HEK293 (cell line): ENCODE measurements at regions not wholly inside any gene's neighbourhood (a gene's known extent, or its start where the extent isn't known, plus 50 kb on each side); places are given as distances from the start of the nearest gene placed in this dataset.

Experiments
- CTCF ChIA-PET: fragments of 350-600 bp; formaldehyde crosslinking; extraction: SDS; loops from one replicate; lab custom pipeline; 2021; ENCODE audit warnings: antibody characterized with exemption; lab: Yijun Ruan, JAX
- POLR2A ChIA-PET: fragments of 300-600 bp; formaldehyde crosslinking; extraction: SDS; loops from one replicate; lab custom pipeline; 2020; ENCODE audit warnings: antibody characterized with exemption, inconsistent platforms; lab: Yijun Ruan, JAX
- H3K27ac ChIP-seq: fragments of 200-500 bp; sonication (Bioruptor generic); 2 replicates; pipeline ENCODE4 v1.5.1; 2014; ENCODE audit warnings: low read depth, low read length, control low read depth, inconsistent platforms; ENCODE audit errors: extremely low read depth
- H3K36me3 ChIP-seq, 2 experiments: fragments of 200-500 bp in 1 of 2; sonication (Bioruptor generic) in 1 of 2; 1 replicate in 1 of 2; 2 replicates in 1 of 2; pipeline ENCODE4 v1.5.1; 2014 to 2017; ENCODE audit warnings: inconsistent platforms in 2 of 2, low read length in 2 of 2; ENCODE audit not compliant: control insufficient read depth in 2 of 2, insufficient read depth in 1 of 2
- H3K4me1 ChIP-seq: fragments of 200-500 bp; sonication (Bioruptor generic); 2 replicates; pipeline ENCODE4 v1.5.1; 2014; ENCODE audit warnings: mild to moderate bottlenecking, low read length, inconsistent platforms; ENCODE audit not compliant: control insufficient read depth, insufficient read depth
- H3K4me3 ChIP-seq: 2 replicates; pipeline ENCODE4 v1.5.1; 2011; ENCODE audit warnings: low read depth, mild to moderate bottlenecking, control low read depth, low read length, moderate library complexity
- H3K9me3 ChIP-seq: fragments of 200-500 bp; sonication (Bioruptor generic); 2 replicates; pipeline ENCODE4 v1.5.1; 2014; ENCODE audit warnings: low read depth, low read length, inconsistent platforms; ENCODE audit not compliant: control insufficient read depth, insufficient read depth
- HOXC10 ChIP-seq: sonication (generic); formaldehyde crosslinking; IDR thresholded peaks from 2 replicates; pipeline ENCODE4 v1.8.1; 2023; ENCODE audit warnings: mild to moderate bottlenecking, missing genetic modification reagents
- KLF10 ChIP-seq: fragments of 450-650 bp; IDR thresholded peaks from 2 replicates; pipeline ENCODE4 v1.5.1; 2018; ENCODE audit warnings: missing biosample characterization, mild to moderate bottlenecking, missing genetic modification characterization
- MZF1 ChIP-seq: fragments of 450-650 bp; formaldehyde crosslinking; IDR thresholded peaks from 2 replicates; pipeline ENCODE4 v1.5.1; 2017; ENCODE audit warnings: missing biosample characterization, missing genetic modification characterization, borderline replicate concordance
- PRDM1 ChIP-seq: fragments of 450-650 bp; formaldehyde crosslinking; IDR thresholded peaks from 2 replicates; pipeline ENCODE4; 2016; ENCODE audit warnings: missing biosample characterization, missing genetic modification characterization
- TCF7L2 ChIP-seq: IDR thresholded peaks from 2 replicates; pipeline ENCODE4 v1.6.1; 2011; ENCODE audit warnings: low read depth, mild to moderate bottlenecking, inconsistent platforms, low read length, moderate library complexity, borderline replicate concordance
- ZNF133 ChIP-seq: fragments of 450-650 bp; formaldehyde crosslinking; IDR thresholded peaks from 2 replicates; pipeline ENCODE4 v1.5.1; 2016; ENCODE audit warnings: missing biosample characterization, missing genetic modification characterization
- ZNF146 ChIP-seq: fragments of 450-650 bp; formaldehyde crosslinking; IDR thresholded peaks from 2 replicates; pipeline ENCODE4 v1.5.1; 2016; ENCODE audit warnings: missing biosample characterization, missing genetic modification characterization
- ZNF16 ChIP-seq: fragments of 450-650 bp; formaldehyde crosslinking; IDR thresholded peaks from 2 replicates; pipeline ENCODE4 v1.5.1; 2016; ENCODE audit warnings: low read depth, missing biosample characterization, missing genetic modification characterization
- ZNF174 ChIP-seq: fragments of 450-650 bp; formaldehyde crosslinking; IDR thresholded peaks from 2 replicates; pipeline ENCODE4 v1.5.0; 2017; ENCODE audit warnings: missing biosample characterization, mild to moderate bottlenecking, missing genetic modification characterization
- ZNF266 ChIP-seq: fragments of 450-650 bp; formaldehyde crosslinking; IDR thresholded peaks from 2 replicates; pipeline ENCODE4 v1.5.1; 2016; ENCODE audit warnings: missing biosample characterization, missing genetic modification characterization, low read depth
- ZNF366 ChIP-seq: fragments of 450-650 bp; formaldehyde crosslinking; conservative IDR thresholded peaks from 2 replicates; pipeline ENCODE4 v1.5.1; 2016; ENCODE audit warnings: missing biosample characterization, missing genetic modification characterization
- ZNF48 ChIP-seq: fragments of 450-650 bp; formaldehyde crosslinking; IDR thresholded peaks from 2 replicates; pipeline ENCODE4 v1.5.1; 2016; ENCODE audit warnings: missing biosample characterization, missing genetic modification characterization
- ZNF530 ChIP-seq: fragments of 450-650 bp; formaldehyde crosslinking; IDR thresholded peaks from 2 replicates; pipeline ENCODE4 v1.5.1; 2016; ENCODE audit warnings: low read depth, missing biosample characterization, missing genetic modification characterization
- ZNF624 ChIP-seq: fragments of 450-650 bp; formaldehyde crosslinking; IDR thresholded peaks from 2 replicates; pipeline ENCODE4 v1.5.1; 2017; ENCODE audit warnings: missing biosample characterization, missing genetic modification characterization
- ZNF626 ChIP-seq: fragments of 450-650 bp; sonication (Bioruptor Pico); formaldehyde crosslinking; IDR thresholded peaks from 2 replicates; pipeline ENCODE4 v1.5.1; 2018; ENCODE audit warnings: missing biosample characterization, missing genetic modification characterization, inconsistent platforms
- ZNF677 ChIP-seq: fragments of 450-650 bp; IDR thresholded peaks from 2 replicates; pipeline ENCODE4 v1.5.0; 2018; ENCODE audit warnings: missing biosample characterization, mild to moderate bottlenecking, missing genetic modification characterization, moderate library complexity
- ZNF707 ChIP-seq: fragments of 450-650 bp; formaldehyde crosslinking; IDR thresholded peaks from 2 replicates; pipeline ENCODE4 v1.5.1; 2016; ENCODE audit warnings: missing biosample characterization, missing genetic modification characterization
- TF ChIP-seq, protein P1 (sequence below): fragments of 450-650 bp; formaldehyde crosslinking; conservative IDR thresholded peaks from 2 replicates; pipeline ENCODE4 v1.5.1; 2016; ENCODE audit warnings: low read depth, missing biosample characterization, missing genetic modification characterization
- TF ChIP-seq, protein P2 (sequence below): fragments of 450-650 bp; formaldehyde crosslinking; IDR thresholded peaks from 2 replicates; pipeline ENCODE4; 2016; ENCODE audit warnings: missing biosample characterization, missing genetic modification characterization
- TF ChIP-seq, protein P3 (sequence below): fragments of 450-650 bp; formaldehyde crosslinking; IDR thresholded peaks from 2 replicates; pipeline ENCODE4 v1.5.1; 2016; ENCODE audit warnings: missing biosample characterization, missing genetic modification characterization, borderline replicate concordance

DNA sequence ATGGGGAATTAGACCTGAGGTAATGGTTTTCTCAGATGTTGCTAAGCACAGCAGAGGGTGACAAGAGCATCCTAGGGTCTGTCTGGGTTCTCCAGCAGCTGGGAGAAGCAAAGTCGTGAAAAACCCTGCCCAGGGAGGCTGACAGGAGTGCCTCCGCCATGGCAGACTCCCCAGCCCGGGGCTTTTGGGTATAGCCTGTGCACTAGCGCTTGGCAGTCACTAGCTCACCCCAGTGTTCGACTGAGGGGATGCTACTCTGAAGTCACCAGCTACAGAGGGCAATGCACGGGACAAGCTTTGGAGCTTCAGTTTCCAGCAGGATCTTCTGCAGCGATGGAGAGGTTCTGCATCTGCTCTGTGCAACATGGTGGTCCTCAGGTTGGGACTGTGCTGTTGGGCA lies 87.5 kb downstream of the ING1 start:
- no peaks in the 10 kb centered on the region for H3K4me1 ChIP-seq
- no peak overlapping the region for H3K27ac ChIP-seq
- H3K9me3 ChIP-seq: no peaks in the 10 kb centered on the region
- H3K4me3 ChIP-seq: no peak overlapping the region
- CTCF ChIA-PET: interaction anchor here (0.6 to 0.9 kb wide), 3 partner anchors 14 to 411 kb away, joined by 3 to 4 read pairs (median 3); no protein-coding TSS in a partner anchor
- no peak for TF ChIP-seq ZNF530 (tag by site-specific recombination)
- TF ChIP-seq ZNF707 (tag by site-specific recombination): no peak
- no peak for TF ChIP-seq PRDM1
- no peak for TF ChIP-seq ZNF174 (tag by site-specific recombination)
- no peaks in the 10 kb centered on the region for H3K36me3 ChIP-seq
- POLR2A ChIA-PET: interaction anchor here (1.0 kb wide), 1 partner anchor 89 kb away, joined by 3 read pairs; no protein-coding TSS in a partner anchor

DNA sequence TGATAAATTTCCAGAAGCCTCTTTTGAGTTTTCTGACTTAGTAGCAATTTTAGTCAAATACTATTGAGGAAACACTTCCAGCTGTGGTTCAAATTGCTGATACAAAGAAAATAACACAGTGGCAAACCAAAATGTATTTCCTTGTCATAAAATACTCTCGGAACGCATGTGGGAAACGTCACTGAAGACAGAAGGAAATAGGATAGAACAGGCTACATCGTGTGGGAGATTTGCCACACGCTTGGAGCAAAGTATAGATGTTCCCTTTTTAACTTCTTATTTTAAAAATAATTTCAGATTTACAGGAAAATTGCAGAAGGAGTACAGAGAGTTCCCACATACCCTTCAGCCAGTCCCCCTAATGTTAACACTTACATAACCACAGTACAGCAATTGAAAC lies 88.8 kb downstream of the ING1 start:
- TF ChIP-seq ZNF626 (tag by site-specific recombination) (no peak), MZF1 (no peak), TCF7L2 (no peak), KLF10 (tag by site-specific recombination) (no peak), ZNF266 (tag by site-specific recombination) (no peak)
- TF ChIP-seq, protein P1, sequence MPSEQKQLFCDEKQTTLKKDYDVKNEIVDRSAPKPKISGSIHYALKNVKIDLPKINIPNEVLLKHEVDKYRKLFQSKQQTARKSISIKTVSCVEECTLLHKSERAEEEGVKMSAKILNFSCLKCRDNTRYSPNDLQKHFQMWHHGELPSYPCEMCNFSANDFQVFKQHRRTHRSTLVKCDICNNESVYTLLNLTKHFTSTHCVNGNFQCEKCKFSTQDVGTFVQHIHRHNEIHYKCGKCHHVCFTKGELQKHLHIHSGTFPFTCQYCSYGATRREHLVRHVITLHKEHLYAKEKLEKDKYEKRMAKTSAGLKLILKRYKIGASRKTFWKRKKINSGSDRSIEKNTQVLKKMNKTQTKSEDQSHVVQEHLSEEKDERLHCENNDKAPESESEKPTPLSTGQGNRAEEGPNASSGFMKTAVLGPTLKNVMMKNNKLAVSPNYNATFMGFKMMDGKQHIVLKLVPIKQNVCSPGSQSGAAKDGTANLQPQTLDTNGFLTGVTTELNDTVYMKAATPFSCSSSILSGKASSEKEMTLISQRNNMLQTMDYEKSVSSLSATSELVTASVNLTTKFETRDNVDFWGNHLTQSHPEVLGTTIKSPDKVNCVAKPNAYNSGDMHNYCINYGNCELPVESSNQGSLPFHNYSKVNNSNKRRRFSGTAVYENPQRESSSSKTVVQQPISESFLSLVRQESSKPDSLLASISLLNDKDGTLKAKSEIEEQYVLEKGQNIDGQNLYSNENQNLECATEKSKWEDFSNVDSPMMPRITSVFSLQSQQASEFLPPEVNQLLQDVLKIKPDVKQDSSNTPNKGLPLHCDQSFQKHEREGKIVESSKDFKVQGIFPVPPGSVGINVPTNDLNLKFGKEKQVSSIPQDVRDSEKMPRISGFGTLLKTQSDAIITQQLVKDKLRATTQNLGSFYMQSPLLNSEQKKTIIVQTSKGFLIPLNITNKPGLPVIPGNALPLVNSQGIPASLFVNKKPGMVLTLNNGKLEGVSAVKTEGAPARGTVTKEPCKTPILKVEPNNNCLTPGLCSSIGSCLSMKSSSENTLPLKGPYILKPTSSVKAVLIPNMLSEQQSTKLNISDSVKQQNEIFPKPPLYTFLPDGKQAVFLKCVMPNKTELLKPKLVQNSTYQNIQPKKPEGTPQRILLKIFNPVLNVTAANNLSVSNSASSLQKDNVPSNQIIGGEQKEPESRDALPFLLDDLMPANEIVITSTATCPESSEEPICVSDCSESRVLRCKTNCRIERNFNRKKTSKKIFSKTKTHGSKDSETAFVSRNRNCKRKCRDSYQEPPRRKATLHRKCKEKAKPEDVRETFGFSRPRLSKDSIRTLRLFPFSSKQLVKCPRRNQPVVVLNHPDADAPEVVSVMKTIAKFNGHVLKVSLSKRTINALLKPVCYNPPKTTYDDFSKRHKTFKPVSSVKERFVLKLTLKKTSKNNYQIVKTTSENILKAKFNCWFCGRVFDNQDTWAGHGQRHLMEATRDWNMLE: no peak
- no peaks in the 10 kb centered on the region for H3K9me3 ChIP-seq
- CTCF ChIA-PET: no interaction called here
- H3K27ac ChIP-seq: no peak overlapping the region
- no peaks in the 10 kb centered on the region for H3K36me3 ChIP-seq
- POLR2A ChIA-PET: no interaction called here
- no peak overlapping the region for H3K4me3 ChIP-seq
- no peaks in the 10 kb centered on the region for H3K4me1 ChIP-seq

DNA sequence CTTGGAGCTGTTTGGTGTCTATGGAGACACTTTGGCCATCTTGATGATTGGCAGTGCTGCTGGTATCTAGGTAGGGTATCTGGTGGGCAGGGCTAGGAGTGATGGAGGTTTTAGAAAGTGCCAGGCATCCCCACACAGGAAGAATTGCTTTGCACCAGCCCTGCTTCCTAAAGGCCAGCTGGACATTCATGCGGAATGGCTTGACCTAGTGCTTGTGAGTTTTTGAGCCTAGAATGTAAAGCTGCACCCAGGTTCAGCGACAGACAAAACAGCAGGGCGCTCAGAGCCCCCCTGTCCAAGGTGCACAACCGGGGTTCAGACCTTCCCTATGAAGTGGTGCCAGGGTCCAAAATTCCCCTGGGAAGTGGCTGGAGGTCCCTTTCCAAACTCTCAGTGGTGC lies 93.1 kb downstream of the ING1 start:
- H3K9me3 ChIP-seq: no peaks in the 10 kb centered on the region
- H3K27ac ChIP-seq: no peak overlapping the region
- POLR2A ChIA-PET: no interaction called here
- CTCF ChIA-PET: interaction anchor here (0.6 to 0.9 kb wide), 2 partner anchors 12 to 351 kb away, joined by 3 to 5 read pairs; no protein-coding TSS in a partner anchor
- no peaks in the 10 kb centered on the region for H3K4me1 ChIP-seq
- no peak for TF ChIP-seq HOXC10 (CRISPR knock-in tag)
- no peak for TF ChIP-seq ZNF366 (tag by site-specific recombination)
- TF ChIP-seq, all 188 proteins: peak for 0
- no peaks in the 10 kb centered on the region for H3K36me3 ChIP-seq
- H3K4me3 ChIP-seq: no peak overlapping the region

DNA sequence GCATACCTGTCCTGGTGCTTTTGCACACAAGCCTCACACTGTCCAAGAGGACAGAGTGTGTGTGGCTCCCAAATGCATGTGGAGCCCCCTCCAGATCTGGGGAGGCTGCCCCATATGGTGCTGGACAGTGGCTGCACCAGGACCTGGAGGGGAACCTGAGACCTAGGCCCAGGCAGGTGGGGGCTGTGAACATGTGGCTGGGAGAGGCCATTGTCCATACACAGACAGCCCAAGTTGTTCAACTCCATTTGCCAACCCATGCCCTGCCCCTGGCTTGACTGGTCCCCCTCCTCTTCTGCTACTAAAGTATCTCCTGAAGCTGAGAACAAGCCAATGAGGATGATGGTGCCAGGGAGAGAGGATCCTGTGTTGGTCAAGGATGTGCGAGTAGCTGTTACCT lies 94.0 kb downstream of the ING1 start:
- POLR2A ChIA-PET: no interaction called here
- Histone ChIP-seq H3K27ac (no peak overlapping the region), H3K36me3 (no peaks in the 10 kb centered on the region), H3K4me1 (no peaks in the 10 kb centered on the region), H3K9me3 (no peaks in the 10 kb centered on the region), H3K4me3 (no peak overlapping the region)
- CTCF ChIA-PET: interaction anchor here (0.9 to 2.1 kb wide), 2 partner anchors 11 kb away, joined by 4 to 5 read pairs; no protein-coding TSS in a partner anchor
- TF ChIP-seq, protein P2, sequence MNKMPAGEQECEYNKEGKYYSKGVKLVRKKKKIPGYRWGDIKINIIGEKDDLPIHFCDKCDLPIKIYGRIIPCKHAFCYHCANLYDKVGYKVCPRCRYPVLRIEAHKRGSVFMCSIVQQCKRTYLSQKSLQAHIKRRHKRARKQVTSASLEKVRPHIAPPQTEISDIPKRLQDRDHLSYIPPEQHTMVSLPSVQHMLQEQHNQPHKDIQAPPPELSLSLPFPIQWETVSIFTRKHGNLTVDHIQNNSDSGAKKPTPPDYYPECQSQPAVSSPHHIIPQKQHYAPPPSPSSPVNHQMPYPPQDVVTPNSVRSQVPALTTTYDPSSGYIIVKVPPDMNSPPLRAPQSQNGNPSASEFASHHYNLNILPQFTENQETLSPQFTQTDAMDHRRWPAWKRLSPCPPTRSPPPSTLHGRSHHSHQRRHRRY: no peak
- TF ChIP-seq ZNF16 (tag by site-specific recombination): no peak
- no peak for TF ChIP-seq ZNF133 (tag by site-specific recombination)
- no peak for TF ChIP-seq ZNF624
- TF ChIP-seq ZNF146 (tag by site-specific recombination): no peak
- no peak for TF ChIP-seq ZNF48 (tag by site-specific recombination)
- TF ChIP-seq, protein P3, sequence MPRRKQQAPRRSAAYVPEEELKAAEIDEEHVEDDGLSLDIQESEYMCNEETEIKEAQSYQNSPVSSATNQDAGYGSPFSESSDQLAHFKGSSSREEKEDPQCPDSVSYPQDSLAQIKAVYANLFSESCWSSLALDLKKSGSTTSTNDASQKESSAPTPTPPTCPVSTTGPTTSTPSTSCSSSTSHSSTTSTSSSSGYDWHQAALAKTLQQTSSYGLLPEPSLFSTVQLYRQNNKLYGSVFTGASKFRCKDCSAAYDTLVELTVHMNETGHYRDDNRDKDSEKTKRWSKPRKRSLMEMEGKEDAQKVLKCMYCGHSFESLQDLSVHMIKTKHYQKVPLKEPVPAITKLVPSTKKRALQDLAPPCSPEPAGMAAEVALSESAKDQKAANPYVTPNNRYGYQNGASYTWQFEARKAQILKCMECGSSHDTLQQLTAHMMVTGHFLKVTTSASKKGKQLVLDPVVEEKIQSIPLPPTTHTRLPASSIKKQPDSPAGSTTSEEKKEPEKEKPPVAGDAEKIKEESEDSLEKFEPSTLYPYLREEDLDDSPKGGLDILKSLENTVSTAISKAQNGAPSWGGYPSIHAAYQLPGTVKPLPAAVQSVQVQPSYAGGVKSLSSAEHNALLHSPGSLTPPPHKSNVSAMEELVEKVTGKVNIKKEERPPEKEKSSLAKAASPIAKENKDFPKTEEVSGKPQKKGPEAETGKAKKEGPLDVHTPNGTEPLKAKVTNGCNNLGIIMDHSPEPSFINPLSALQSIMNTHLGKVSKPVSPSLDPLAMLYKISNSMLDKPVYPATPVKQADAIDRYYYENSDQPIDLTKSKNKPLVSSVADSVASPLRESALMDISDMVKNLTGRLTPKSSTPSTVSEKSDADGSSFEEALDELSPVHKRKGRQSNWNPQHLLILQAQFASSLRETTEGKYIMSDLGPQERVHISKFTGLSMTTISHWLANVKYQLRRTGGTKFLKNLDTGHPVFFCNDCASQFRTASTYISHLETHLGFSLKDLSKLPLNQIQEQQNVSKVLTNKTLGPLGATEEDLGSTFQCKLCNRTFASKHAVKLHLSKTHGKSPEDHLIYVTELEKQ: no peak
- no peak for TF ChIP-seq ZNF677 (tag by site-specific recombination)
